ENCODE measurements at regions not wholly inside any gene's neighbourhood (a gene's known extent, or its start where the extent isn't known, plus 50 kb on each side); places are given as distances from the start of the nearest gene placed in this dataset.

DNA sequence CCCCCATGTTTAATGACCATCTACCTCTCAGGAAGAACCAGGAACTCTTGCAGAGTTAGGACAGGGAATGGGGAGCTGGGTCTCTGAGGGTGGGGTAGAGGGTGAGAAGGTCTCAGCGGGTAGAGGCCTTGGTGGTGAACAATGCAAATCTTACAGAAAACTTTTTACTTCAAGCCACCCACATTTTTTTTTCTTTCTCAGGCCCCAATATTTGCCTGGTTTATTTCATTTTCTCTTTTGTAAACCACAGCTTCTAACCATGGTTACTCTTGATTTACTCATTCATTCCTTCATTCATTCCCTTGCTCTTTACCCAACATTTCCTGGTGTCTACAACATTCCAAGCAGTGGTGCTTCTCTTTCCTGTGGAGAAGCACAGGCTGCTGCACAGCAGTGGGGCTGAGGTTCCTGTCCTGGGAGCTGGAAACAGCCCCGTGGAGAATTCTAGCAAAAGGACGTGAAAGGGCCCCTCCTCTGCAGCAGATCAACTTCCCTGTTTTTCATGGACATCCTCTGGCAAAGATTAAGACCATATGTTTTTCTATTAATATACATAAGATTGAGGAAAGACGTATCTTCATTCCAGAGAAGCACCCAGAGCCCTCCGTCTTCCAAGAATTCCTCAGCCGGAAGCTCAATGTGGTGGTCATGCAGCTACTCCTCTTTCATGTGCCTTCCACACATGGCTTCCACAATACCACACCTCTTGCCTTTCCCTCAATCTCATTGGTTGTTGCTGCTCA is 224.4 kb upstream of the SESN3 start:
- no peak overlapping the region for H3K27ac ChIP-seq

DNA sequence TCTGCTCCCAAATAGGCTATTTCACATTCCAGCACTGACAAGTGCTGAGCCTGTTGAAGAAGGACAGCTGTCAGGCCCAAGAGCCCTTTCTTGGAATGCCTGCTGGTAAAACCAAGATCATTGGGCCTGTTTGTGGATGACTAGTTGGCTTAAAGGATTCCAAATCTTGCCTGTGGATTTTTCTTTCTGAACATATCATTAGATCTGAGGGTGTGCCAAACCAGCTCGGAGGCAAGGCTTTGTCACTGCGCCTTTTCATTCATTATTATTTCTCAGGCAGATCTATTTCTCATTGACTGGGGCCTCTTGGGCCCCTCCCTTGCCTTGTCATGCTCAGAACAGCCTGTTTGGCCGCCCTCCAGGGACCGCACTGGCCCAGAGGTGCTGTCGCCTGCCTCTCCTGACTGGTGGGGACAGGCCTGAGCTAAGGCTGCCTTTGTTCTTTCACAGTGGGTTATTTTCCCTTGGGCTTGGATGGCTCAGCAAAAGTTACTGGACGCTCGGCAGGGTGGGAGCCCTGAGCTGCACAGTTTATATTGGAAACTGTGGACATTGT is 222.7 kb upstream of the SESN3 start:
- H3K27ac ChIP-seq: no peak overlapping the region
- TF ChIP-seq, protein P1, sequence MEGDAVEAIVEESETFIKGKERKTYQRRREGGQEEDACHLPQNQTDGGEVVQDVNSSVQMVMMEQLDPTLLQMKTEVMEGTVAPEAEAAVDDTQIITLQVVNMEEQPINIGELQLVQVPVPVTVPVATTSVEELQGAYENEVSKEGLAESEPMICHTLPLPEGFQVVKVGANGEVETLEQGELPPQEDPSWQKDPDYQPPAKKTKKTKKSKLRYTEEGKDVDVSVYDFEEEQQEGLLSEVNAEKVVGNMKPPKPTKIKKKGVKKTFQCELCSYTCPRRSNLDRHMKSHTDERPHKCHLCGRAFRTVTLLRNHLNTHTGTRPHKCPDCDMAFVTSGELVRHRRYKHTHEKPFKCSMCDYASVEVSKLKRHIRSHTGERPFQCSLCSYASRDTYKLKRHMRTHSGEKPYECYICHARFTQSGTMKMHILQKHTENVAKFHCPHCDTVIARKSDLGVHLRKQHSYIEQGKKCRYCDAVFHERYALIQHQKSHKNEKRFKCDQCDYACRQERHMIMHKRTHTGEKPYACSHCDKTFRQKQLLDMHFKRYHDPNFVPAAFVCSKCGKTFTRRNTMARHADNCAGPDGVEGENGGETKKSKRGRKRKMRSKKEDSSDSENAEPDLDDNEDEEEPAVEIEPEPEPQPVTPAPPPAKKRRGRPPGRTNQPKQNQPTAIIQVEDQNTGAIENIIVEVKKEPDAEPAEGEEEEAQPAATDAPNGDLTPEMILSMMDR (IDR thresholded peaks at IDR 0.05): no peak
- TF ChIP-seq ZFX (IDR thresholded peaks at IDR 0.05; ENCODE audit: borderline replicate concordance): no peak

More for the DNA sequence above, 224.4 kb upstream of the SESN3 start:
- TF ChIP-seq ZFX (IDR thresholded peaks at IDR 0.05; ENCODE audit: borderline replicate concordance): no peak
- TF ChIP-seq, protein P1 (IDR thresholded peaks at IDR 0.05): no peak

DNA sequence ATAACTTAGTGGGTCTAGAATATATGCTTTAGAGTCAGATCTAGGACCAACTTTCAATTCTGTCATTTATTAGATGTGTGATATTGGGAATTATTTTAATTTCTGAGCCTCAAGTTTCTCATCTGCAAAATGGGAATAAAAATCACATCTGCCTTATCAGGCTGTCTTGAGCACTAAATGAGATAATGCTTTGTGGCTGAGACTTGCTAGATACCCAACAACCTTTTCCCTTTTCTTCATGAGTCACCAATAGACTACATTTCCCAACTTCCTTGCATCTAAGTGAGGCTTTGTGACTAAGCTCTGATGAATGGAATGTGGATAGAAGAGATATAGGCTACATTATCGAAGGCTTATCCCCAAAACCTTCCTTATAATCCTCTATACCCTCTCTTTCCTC is 220.7 kb upstream of the SESN3 start:
- no peak for TF ChIP-seq ZFX (IDR thresholded peaks at IDR 0.05; ENCODE audit: borderline replicate concordance)

DNA sequence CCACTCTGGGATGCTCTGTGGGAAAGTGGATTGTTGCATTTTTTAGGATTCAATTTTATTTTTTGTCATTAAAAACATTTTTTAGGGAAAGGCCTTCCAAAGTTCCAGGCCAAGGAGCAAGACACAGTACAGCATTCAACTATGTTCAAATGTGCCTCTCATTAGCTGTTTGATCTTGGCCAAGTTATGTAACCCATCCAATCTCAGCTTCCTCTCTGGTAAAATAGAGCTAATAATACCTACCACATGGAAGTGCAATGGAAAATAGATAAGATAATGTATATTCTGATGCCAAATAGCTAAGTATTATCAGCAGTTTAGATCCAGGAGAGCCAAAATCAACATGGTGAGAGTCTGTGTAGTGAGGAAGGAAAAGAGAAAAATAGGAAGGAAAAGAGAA is 220.3 kb upstream of the SESN3 start:
- no peak overlapping the region for H3K27ac ChIP-seq

More for the DNA sequence above, 220.7 kb upstream of the SESN3 start:
- H3K27ac ChIP-seq: no peak overlapping the region

DNA sequence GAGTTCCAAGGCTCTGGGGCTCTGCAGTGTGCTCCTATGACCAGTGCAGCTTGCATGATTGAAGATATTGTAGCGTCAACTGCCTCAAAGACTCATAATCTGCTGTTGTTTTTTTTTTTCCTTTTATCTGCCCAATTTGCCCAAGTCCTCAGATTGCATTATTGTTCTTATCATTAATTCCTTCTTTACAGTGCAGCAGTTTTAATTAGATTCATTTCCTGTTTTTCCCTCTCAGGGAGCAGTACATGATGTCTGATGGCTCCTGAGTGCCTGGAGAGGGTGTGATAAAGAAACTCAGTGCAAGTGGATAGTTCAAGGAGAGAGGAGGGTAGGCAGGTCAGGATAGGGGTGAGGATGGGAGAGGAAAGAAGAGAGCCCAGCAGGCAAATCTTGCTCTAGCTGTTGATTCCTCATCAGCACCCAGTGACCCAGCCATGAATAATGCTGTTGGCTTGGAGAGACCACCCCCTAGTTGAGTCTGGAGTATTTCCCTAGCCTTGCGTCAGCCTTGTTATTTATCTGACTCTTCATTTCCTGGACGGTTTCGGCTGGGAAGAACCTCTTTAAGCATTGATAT is 219.6 kb upstream of the SESN3 start:
- TF ChIP-seq, protein P1 (IDR thresholded peaks at IDR 0.05): no peak
- TF ChIP-seq ZFX (IDR thresholded peaks at IDR 0.05; ENCODE audit: borderline replicate concordance): no peak
- no peak overlapping the region for H3K27ac ChIP-seq

More for the DNA sequence above, 220.3 kb upstream of the SESN3 start:
- TF ChIP-seq ZFX (IDR thresholded peaks at IDR 0.05; ENCODE audit: borderline replicate concordance): no peak
- TF ChIP-seq, protein P1 (IDR thresholded peaks at IDR 0.05): no peak

DNA sequence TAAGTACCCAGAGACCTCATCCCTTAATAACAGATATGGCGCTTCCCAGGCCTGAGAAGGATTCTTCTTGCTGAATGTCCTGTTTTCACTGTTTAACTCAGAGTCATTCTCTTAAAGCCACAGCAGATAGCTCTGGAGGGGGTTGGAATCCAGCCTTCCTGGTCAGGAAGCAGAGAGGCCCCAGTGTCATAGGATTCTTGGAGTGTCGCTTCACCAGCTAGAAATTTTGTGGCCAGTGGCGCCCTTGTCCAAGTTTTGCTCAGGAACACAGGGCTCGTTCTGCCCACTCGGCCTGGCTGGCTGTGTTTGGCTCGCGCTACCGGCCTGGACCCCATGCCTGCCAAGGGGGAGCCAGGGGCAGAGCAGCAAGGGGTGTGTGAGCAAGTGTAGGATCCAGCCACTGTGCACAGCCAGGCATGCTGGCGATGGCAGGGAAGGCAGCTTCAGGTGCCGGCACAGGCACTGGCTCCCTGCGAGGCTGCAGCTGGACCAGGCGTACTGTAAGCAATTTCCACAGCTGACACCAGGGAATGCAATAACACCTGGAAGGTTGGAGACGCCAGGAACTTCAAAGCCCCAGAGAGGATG is 214.8 kb upstream of the SESN3 start:
- H3K27ac ChIP-seq: no peak overlapping the region
- TF ChIP-seq, protein P1 (IDR thresholded peaks at IDR 0.05): no peak
- TF ChIP-seq ZFX (IDR thresholded peaks at IDR 0.05; ENCODE audit: borderline replicate concordance): no peak

DNA sequence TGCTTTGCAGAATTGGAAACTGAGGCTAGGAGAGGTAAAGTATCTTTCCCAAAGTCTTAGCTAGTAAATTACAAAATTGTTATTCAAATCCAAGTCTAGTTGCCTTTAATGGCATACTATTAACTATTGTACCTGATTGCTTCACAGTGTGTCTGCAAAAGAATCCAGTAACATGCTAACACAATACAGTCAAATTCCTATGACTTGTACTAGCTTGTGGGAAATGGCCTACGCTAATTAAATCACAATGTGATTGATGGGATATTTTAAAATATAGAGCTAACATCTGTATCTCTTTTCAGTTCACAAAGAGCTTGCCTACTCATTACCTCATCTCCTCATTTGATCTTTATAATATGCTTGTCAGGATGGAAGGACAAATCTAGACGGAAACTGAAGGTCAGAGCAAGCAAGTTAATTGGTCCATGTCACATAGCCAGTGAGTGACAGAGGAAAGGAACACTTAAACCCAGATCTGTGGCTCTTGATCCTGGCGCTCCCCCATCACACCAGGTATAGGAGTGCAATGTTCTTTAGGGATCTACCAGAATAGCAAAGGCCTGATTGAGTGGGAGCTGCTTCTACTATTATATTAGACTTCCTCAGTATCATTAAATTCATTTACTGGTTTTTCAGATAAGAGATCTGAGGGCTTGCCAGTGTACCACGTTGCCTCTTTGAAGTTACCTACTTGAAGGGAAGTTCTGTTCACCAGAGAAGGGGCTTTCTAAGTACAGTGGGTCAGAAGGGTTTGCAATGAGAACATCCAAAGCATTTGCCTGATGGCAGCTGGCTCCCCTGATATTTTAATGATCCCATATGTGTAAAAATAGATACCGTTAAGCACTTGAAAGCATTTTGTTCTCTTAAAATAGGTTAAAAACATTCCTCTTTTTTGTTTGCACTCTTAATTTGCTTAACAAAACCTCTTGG is 213.6 kb upstream of the SESN3 start:
- H3K27ac ChIP-seq: no peak overlapping the region
- TF ChIP-seq, protein P1 (IDR thresholded peaks at IDR 0.05): no peak
- no peak for TF ChIP-seq ZFX (IDR thresholded peaks at IDR 0.05; ENCODE audit: borderline replicate concordance)
